HG03025 (cell line): ENCODE measurements at regions not wholly inside any gene's neighbourhood (a gene's known extent, or its start where the extent isn't known, plus 50 kb on each side); places are given as distances from the start of the nearest gene placed in this dataset.
"Not testable (repeated sequence)": the region's sequence is repeated elsewhere in the genome, so short reads cannot be mapped to it uniquely, and the experiment has no call there.

ENCODE experiments used
- ATAC-seq: cut with Tn5 transposase; IDR thresholded peaks from one replicate; pipeline ENCODE4 v1.9.1; 2021; ENCODE audit warnings: mild to moderate bottlenecking, moderate library complexity; ENCODE audit not compliant: unreplicated experiment, low FRiP score

GRCh38 chr6:102758536-102758935, 1365.0 kb downstream of the GRIK2 start:
- ATAC-seq: not testable (repeated sequence)

GRCh38 chr6:102749210-102749971, 1355.9 kb downstream of the GRIK2 start:
- ATAC-seq: no peak

- ATAC-seq: no peak
Observed at GRCh38 chr6:102746941-102747340, 1353.4 kb downstream of the GRIK2 start.

GRCh38 chr6:102742754-102743356, 1349.3 kb downstream of the GRIK2 start:
- ATAC-seq: no peak

GRCh38 chr6:102742028-102742427, 1348.5 kb downstream of the GRIK2 start:
- no peak for ATAC-seq

GRCh38 chr6:102736941-102737368, 1343.4 kb downstream of the GRIK2 start:
- ATAC-seq: no peak

- no peak for ATAC-seq
Observed at GRCh38 chr6:102732898-102733297, 1339.4 kb downstream of the GRIK2 start.

- not testable (repeated sequence) for ATAC-seq
Observed at GRCh38 chr6:102722086-102722485, 1328.6 kb downstream of the GRIK2 start.

- ATAC-seq: no peak
Observed at GRCh38 chr6:102717737-102718456, 1324.4 kb downstream of the GRIK2 start.

GRCh38 chr6:102717252-102717651, 1323.7 kb downstream of the GRIK2 start:
- ATAC-seq: no peak

GRCh38 chr6:102701019-102701418, 1307.5 kb downstream of the GRIK2 start:
- no peak for ATAC-seq

- ATAC-seq: no peak
Observed at GRCh38 chr6:102686461-102686860, 1293.0 kb downstream of the GRIK2 start.

GRCh38 chr6:102680413-102680812, 1286.9 kb downstream of the GRIK2 start:
- no peak for ATAC-seq

GRCh38 chr6:102679865-102680264, 1286.4 kb downstream of the GRIK2 start:
- ATAC-seq: no peak

GRCh38 chr6:102677225-102677624, 1283.7 kb downstream of the GRIK2 start:
- no peak for ATAC-seq

- no peak for ATAC-seq
Observed at GRCh38 chr6:102670735-102671134, 1277.2 kb downstream of the GRIK2 start.

GRCh38 chr6:102662851-102663250, 1269.3 kb downstream of the GRIK2 start:
- no peak for ATAC-seq

GRCh38 chr6:102660303-102660702, 1266.8 kb downstream of the GRIK2 start:
- ATAC-seq: no peak

GRCh38 chr6:102655823-102656222, 1262.3 kb downstream of the GRIK2 start:
- ATAC-seq: no peak

GRCh38 chr6:102641426-102641825, 1247.9 kb downstream of the GRIK2 start:
- no peak for ATAC-seq

GRCh38 chr6:102631921-102632320, 1238.4 kb downstream of the GRIK2 start:
- ATAC-seq: no peak
